ENCODE measurements at regions not wholly inside any gene's neighbourhood (a gene's known extent, or its start where the extent isn't known, plus 50 kb on each side); places are given as distances from the start of the nearest gene placed in this dataset.

DNA sequence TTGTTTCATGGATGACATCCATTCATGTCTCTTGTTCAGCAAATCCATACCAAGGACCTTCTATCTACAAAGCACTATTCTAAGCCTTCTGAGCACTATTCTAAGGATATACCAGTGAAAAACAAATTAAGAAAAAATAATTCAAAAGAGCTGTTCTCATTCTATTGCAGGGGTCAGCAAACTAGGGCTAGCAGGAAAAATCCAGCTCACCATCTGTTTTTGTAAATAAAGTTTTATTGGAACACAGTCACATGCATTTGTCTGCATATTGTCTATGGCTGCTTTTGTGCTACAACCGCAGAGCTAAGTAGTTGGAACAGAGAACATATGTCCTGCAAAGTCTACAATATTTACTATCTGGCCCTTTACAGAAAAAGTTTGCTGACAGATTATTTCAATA lies 222.7 kb upstream of the DYNLRB2 start:
- Mint-ChIP-seq H3K36me3 (no peaks in the 10 kb centered on the region), H3K27ac (no peak overlapping the region), H3K27me3 (ENCODE audit: low read depth) (peaks cover 12% of the 10 kb centered on the region), H3K4me3 (no peak overlapping the region), H3K9me3 (peaks cover 8% of the 10 kb centered on the region), H3K4me1 (no peaks in the 10 kb centered on the region)
- no peak for DNase-seq (ENCODE audit: low spot score in 2 of 2, unreplicated experiment in 2 of 2)
- TF ChIP-seq, protein P1, sequence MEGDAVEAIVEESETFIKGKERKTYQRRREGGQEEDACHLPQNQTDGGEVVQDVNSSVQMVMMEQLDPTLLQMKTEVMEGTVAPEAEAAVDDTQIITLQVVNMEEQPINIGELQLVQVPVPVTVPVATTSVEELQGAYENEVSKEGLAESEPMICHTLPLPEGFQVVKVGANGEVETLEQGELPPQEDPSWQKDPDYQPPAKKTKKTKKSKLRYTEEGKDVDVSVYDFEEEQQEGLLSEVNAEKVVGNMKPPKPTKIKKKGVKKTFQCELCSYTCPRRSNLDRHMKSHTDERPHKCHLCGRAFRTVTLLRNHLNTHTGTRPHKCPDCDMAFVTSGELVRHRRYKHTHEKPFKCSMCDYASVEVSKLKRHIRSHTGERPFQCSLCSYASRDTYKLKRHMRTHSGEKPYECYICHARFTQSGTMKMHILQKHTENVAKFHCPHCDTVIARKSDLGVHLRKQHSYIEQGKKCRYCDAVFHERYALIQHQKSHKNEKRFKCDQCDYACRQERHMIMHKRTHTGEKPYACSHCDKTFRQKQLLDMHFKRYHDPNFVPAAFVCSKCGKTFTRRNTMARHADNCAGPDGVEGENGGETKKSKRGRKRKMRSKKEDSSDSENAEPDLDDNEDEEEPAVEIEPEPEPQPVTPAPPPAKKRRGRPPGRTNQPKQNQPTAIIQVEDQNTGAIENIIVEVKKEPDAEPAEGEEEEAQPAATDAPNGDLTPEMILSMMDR (IDR thresholded peaks at IDR 0.05; ENCODE audit: unreplicated experiment) = no peak

DNA sequence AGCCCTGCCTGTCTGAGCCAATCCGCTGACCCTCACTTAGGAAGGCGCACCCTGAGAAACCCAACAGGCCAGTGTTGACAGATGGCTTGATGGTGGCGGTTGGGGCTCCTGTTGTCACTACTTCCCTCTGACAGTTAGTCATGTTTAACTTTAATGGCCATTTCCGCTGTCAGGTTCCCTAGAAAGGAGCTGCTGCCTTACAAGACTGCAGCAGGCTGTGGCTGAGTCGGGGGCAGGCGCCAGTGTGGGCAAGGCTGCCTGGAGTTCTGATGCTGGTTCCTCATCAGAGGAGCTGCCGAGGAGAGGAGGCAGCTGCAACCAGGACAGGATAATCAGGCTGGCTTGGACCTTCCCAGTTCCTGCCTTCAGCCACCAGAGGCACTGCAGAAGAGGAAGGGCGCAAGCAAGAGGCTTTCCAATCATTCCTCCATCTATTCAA lies 223.2 kb upstream of the DYNLRB2 start:
- H3K27me3 Mint-ChIP-seq (ENCODE audit: low read depth) = peaks cover 12% of the 10 kb centered on the region
- TF ChIP-seq, protein P1 (IDR thresholded peaks at IDR 0.05; ENCODE audit: unreplicated experiment) = no peak
- no peaks in the 10 kb centered on the region for H3K4me1 Mint-ChIP-seq
- H3K4me3 Mint-ChIP-seq = no peak overlapping the region
- DNase-seq (ENCODE audit: low spot score in 2 of 2, unreplicated experiment in 2 of 2) = no peak
- no peaks in the 10 kb centered on the region for H3K36me3 Mint-ChIP-seq
- no peak overlapping the region for H3K27ac Mint-ChIP-seq
- H3K9me3 Mint-ChIP-seq = peaks cover 8% of the 10 kb centered on the region

DNA sequence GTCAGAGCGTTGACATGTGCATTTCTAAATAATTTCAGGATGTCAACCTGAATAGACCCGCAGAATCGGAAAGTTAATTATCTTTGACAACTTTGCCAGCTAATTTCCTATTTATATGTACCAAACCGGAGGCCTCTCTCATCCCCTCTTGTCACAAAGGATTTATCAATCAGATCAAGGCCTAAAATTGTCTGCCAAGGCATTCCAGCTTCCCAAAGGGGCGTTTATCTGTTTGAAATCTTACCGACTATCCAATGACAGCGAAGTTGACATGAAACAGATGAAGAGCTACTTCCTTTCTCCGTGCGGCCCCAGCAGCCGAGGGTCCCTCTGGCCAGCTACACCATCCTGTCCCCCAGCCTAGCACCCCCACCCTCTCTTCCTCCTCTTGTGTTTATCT lies 223.7 kb upstream of the DYNLRB2 start:
- Mint-ChIP-seq H3K4me3 (no peak overlapping the region), H3K4me1 (no peaks in the 10 kb centered on the region), H3K36me3 (no peaks in the 10 kb centered on the region), H3K9me3 (peaks cover 8% of the 10 kb centered on the region), H3K27ac (no peak overlapping the region), H3K27me3 (ENCODE audit: low read depth) (peaks cover 12% of the 10 kb centered on the region)
- DNase-seq (ENCODE audit: low spot score in 2 of 2, unreplicated experiment in 2 of 2) = no peak
- TF ChIP-seq, protein P1 (IDR thresholded peaks at IDR 0.05; ENCODE audit: unreplicated experiment) = no peak

DNA sequence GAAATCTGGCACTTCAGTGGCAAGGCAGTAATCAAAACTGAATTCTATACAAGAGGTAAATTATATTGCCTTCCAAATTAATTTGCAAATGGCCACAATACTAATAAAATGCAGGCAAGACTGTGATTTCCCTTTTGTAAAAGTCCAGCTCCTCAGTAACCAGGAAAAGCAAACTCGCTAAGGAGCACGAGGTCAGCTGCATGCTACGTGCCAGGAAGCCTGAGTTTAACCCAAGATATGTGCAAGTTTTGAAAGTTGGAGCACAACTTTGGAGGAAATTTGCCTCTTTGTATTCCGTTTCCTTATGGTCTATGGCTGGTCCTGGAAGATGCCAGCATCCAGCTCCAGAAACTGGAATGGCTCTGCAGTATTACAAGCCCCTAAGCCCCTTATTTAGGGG lies 226.8 kb upstream of the DYNLRB2 start:
- Mint-ChIP-seq H3K9me3 (peaks cover 12% of the 10 kb centered on the region), H3K36me3 (no peaks in the 10 kb centered on the region), H3K27me3 (ENCODE audit: low read depth) (peaks cover 5% of the 10 kb centered on the region), H3K4me3 (no peak overlapping the region), H3K27ac (no peak overlapping the region), H3K4me1 (no peaks in the 10 kb centered on the region)
- no peak for DNase-seq (ENCODE audit: low spot score in 2 of 2, unreplicated experiment in 2 of 2)
- TF ChIP-seq, protein P1 (IDR thresholded peaks at IDR 0.05; ENCODE audit: unreplicated experiment) = no peak

DNA sequence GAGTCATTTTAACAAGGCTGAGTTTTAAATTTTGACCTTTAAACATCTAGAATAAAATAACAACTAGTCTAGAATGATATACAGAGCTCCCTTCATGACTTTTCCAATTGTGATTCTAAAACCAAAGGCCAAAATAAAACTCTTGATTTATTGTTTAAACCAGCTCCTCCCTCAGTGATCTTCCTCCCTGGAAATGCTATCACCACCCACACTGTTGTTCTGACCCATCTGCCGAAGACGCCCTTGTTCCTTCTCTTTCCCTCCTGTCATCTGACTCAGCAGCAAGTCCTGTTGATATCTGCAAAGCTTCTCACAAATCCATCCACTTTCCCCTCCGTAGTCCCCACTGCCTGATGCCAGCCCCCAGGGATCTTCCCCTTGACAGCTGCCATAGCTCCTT lies 231.6 kb upstream of the DYNLRB2 start:
- Mint-ChIP-seq H3K4me3 (no peak overlapping the region), H3K4me1 (peaks cover 13% of the 10 kb centered on the region), H3K27me3 (ENCODE audit: low read depth) (no peaks in the 10 kb centered on the region), H3K36me3 (no peaks in the 10 kb centered on the region), H3K9me3 (peaks cover 4% of the 10 kb centered on the region), H3K27ac (no peak overlapping the region)
- no peak for DNase-seq (ENCODE audit: low spot score in 2 of 2, unreplicated experiment in 2 of 2)
- TF ChIP-seq, protein P1 (IDR thresholded peaks at IDR 0.05; ENCODE audit: unreplicated experiment) = no peak

DNA sequence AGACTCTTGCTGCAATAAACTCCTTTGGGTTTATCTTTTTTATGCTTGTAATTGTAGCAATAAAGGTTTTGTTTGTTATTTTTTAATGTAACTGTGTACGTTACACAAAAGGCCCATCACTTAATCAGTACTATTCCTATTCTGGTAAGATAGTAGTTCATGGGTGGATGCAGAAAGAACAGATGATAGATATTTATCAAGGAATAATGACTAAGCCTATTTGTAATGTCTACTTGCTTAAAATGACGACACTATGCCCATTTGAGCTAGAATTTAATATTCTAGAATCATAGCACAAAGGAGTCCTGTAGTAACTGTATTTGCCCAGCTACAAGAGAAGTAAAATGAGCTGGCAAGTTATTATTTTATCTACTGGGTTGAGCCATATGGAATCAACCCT lies 235.4 kb upstream of the DYNLRB2 start:
- no peak overlapping the region for H3K4me3 Mint-ChIP-seq

More for the DNA sequence above, 235.4 kb upstream of the DYNLRB2 start:
- Mint-ChIP-seq H3K9me3 (peaks cover 4% of the 10 kb centered on the region), H3K27ac (no peak overlapping the region), H3K27me3 (ENCODE audit: low read depth) (no peaks in the 10 kb centered on the region), H3K4me1 (peaks cover 24% of the 10 kb centered on the region), H3K36me3 (no peaks in the 10 kb centered on the region)
- no peak for DNase-seq (ENCODE audit: low spot score in 2 of 2, unreplicated experiment in 2 of 2)
- TF ChIP-seq, protein P1 (IDR thresholded peaks at IDR 0.05; ENCODE audit: unreplicated experiment) = no peak
